ENCODE measurements at regions not wholly inside any gene's neighbourhood (a gene's known extent, or its start where the extent isn't known, plus 50 kb on each side); places are given as distances from the start of the nearest gene placed in this dataset.
"Not testable (repeated sequence)": the region's sequence is repeated elsewhere in the genome, so short reads cannot be mapped to it uniquely, and the experiment has no call there.

DNA sequence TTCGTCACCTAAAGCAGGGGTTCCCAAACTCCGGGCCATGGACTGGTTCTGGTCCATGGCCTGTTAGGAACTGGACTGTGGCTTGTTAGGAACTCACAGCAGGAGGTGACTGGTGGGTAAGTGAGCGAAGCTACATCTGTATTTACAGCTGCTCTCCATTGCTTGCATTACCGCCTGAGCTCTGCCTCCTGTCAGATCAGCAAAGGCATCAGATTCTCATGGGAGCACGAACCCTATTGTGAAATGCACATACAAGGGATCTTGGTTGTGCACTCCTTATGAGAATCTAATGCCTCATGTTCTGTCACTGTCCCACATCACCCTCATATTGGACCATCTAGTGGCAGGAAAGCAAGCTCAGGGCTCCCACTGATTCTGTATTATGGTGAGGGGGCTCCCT is 217.0 kb downstream of the ZFP36L2 start:
- no peak for DNase-seq

DNA sequence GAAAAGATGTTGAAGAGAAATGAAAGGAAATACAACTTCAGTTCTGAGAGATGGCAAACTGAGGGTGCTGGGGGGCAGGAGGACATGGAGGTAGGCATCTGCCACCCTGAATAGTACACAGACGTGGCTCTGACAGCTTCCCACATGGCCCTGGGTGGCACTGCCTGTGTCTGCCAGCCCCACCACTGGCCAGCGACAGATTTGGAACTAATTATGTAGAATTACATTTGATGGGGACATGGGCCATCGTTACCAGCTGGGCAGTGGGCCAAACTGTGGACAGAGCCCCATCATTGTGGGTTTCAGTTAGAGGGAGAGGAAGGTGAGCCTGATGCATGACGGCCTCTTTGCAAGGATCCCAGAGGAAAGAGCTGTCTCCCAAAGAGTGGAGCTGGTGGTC is 216.0 kb upstream of the HAAO start:
- no peak for DNase-seq

DNA sequence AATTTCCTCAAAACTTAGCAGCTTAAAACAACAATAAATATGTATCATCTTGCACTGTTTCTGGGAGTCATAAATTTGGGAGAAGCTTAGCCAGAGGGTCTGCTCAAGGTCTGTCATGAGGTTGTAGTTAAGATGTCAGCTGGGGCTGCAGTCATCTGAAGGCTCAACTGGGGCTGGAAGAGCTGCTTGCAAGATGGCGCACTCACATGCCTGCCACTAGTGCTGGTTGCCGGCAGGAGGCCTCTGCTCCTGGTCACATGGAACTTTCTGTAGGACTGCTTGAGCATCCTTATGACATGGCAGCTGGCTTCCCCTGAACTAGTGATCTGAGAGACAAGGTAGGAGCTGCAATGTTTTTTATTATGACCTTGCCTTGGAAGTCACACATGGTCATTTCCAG is 215.5 kb upstream of the HAAO start:
- DNase-seq, result no peak

DNA sequence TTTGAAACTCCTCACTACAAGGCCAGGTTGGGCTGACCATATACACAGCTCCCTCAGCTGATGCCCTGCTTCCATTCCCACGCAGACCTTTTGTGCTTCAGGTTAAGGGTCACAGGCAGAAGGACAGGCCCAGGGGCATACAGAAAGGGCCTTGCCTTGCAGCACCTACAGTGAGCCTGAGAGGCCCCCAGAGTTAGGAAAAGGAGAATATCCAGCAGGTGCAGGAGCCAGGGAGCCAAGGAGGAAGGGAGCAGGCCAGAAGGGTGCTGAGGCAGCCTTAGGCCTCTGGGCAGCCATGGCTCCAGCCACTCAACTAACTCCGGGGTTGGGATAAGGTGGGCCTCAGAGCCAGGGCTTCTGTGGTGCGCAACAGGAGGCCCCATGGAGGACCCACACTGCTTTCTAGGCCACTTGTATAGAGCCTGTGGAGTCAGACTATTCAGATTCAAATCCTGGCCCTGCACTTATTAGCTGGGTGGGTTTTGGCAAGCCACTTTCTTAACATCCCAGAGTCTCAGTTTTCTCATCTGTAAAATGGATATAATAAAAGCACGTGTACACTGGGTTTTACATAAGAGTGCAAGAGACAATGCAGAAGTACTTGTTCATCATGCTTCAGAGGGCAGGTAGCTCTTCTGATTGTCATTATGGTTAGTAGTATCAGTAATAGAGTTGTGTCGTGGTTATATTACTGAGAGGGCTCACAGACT is 214.6 kb upstream of the HAAO start:
- no peak for DNase-seq

DNA sequence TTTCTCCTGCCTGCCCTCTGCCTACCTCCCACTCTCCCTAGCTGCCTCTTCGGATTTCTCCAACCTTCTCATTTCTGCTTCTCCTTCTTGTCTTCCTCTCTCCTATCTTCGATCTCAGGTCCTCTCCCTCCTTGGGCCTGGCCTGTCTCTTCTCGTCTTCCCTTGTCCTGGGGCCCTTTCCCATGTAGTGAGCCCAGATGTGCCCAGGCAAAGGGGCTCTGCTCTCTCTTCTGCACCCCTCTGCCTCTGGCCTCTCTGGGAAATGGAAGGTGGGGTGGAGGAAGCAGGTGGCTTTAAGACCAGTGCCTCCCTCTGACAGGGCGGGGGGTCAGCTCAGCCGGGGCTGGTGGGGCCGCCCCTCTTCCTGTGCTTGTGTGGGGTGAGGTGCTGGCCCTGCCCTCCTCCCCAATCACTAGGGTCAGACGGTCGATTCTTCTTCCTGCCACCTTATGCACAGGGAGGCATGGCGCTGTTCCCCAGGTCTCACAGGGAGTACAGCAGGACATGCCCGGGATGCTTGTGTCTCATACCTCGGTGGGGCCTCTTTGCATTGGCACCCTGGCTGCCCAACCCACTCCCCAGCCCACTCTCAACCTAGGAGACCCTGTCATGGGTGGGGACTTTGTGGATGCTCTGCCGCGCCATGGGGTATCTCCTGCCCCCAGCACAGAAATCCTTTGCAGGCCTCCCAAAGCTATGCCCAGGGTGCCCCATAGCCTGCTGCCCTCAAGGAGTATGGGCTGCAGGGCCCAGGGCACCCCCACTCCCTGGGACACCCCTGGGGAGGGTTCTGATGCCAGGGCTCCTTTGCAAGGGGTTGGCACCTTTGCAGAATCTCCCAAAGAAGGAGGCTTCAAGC is 213.8 kb upstream of the HAAO start:
- DNase-seq, result no peak

DNA sequence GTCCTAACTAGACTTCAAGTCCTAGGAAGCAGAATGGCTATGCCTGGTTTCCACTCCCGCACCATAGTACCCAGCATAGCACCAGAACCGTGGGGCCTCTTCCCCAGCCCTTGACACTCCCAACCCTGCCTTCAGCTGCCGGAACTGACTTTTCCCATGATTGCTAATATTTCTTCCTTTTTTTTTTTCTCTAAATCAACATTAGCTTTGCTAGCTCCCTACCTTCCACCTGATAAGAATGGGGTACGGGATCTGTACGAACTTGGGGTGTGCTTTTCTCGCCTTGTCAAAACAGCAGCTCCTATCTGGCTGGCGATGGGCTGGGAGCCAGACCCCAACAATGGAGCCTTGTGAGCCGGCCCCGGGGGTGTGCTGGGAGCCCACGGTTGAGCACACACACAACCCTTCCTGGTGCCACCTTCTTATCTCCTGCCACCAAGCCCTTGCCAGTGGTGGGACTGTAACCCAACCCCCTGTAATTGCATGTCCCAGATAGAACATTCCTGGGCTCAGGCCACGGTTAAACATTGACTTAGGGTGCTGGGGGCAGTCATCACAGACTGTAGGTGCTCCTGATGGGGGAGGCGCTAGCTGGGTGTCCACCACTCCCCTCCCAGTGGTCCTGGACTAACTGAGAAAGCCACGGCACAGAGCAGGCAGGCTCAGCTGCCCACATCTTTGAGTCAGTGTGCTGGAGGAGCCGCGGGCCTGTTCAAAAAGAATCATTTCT is 213.0 kb upstream of the HAAO start:
- no peak for DNase-seq

DNA sequence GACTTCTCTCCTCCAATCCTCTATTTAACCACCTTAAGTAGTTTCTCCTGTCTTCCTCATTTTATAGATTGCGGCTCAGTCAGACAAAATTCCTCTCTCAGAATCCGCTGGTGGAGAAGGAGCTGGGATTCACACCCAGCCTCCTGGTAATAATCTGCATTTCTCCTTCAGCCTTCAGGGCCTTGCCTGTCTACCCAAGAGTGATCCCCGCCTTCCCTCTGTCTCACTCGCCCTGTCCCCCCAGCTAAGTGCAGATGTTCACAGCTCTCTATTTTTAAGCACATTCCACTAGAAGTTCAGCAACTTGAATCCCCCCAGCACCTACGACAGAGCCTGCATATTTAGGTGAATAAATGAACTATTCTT is 212.5 kb upstream of the HAAO start:
- no peak for DNase-seq

DNA sequence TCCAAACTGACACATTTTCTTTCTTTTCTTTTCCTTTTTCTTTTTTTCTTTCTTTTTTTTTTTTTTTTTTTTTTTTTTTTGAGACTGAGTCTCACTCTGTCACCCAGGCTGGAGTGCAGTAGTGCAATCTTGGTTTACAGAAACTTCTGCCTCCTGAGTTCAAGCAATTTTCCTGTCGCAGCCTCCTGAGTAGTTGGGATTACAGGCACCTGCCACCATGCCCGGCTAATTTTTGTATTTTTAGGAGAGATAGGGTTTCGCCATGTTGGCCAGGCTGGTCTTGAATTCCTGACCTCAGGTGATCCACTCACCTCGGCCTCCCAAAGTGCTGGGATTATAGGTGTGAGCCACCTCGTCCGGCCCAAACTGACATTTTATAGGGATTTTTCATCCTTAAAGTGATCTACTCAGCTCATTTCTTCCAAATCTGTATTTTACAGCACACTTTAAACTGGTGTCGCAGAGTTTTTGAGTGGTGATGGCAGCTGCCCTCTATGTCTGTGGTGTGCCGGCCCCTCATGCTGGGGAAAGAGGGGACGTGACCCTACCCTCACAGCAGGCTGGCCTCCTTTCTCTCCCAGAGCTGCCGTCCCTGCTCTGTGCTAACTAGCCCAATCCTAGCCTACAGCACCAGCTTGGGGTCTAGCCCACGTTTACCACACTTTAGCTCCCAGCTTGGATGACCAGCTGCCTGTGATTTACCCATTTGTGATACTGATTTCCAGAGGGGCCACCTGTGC is 211.9 kb upstream of the HAAO start:
- DNase-seq, result not testable (repeated sequence)

DNA sequence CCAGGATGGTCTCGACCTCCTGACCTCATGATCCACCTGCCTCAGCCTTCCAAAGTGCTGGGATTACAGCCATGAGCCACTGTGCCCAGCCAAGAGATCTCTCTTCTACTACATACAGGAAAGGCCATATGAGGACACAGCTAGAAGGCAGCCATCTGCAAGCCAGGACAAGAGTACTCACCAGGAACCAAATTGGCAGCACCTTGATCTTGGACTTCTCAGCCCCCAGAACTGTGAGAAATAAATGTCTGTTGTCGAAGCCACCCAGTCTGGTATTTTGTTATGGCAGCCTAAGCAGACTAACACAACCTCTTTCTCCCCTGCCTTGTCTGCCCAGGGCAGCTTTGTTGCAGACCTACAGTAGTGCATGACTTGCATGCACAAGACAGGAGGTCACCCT is 211.3 kb upstream of the HAAO start:
- DNase-seq, result no peak

DNA sequence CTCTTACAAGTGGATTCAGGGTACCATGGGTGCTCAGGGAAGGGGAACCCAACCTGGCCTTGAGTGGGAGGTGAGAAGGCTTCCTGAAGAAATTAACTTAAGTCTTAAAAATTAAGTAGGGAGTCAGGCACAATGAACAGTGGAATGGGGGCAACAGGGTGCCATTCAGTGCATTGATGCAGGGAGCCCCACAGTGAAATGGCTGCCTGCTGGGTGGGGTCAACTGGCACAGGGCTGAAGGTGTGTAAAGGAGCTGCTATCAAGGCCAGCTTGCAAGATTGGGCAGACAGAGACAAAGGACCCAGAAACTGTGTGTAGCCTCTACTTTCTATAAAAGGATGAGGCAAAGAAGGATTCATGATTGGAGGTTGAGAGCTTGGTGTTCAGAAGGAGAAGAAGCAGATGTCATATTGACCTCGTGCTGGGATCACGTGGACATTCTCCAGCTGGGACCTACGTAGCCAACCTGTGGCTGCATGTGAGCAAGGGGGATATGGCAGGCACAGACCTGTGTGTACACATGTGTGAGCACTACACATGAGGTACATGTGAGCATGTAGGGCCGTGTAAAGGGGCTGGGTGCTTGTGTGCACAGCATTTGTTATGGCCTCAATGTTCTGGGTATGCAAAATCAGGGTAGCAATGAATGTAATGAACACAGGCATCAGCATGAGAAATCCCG is 209.5 kb upstream of the HAAO start:
- DNase-seq, result no peak

DNA sequence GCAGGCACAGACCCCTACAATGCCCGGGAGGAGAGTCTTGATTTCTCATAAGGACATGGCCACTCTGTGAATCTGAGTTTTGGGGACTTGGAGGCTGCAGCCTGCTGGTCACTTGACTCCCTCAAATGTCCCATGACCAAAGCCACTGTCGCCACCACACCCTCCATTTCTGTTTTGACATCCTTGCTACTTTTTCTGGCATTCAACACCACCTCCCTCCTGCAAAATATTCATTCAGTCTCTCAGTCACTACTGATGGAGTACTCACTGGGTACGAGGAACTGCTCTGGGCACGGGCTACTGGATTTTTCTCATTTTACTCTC is 208.6 kb upstream of the HAAO start:
- DNase-seq, result no peak

DNA sequence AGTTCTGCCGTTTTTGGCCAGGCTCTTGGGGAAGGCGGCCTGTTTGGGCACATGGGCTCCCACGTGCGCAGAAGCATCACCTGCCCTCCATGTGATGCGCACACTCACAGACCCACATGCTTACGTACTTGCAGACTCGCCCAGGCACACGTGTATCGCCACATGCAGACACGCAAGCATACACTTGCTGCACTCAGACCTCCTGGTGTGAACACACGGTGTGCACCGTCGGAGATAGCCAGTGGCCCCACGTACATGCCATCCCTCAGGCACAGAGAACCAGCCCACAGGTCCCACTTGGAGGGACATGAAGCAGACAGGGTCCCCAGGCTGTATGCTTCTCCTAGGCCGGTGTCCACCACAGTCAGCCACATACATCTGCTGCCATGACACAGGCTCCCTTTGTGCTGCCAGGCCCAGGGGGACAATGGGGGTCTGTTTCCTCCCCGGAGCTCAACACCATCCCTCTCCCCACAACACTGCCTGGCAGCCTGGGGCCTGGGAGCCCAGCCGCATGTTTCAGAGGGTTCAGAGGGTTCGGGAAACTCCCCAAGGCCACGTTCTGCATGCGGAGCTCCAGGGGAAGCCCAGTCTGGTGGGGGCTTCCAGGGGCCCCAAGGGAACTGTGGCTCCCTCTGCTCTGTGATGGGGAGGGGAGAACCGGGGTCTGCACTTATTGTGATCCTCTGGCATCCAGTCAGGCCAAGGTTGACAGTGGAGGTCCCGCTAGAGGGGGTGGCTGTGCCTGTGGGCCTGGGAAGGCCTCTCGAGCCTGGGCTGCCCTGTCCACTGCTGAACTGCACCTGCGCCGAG is 208.1 kb upstream of the HAAO start:
- no peak for DNase-seq

DNA sequence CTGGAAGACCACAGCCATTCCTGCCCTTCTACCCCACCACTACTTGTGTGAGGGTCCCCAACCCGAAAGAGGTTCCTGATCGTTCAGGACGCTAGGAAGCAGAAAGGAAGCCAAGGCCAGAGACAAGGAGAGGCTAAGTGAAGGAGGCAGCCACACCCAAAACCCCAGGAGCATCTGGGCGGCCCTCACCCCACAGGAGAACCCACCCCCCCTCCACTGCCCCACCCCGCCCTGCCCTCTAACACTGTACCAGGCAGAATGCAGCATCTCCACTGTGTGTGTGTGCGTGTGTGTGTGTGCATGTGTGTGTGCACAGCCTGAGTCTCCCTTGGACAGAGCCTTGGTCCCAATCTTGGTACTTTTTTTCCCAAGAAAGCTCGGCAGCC is 207.5 kb upstream of the HAAO start:
- DNase-seq, result no peak

DNA sequence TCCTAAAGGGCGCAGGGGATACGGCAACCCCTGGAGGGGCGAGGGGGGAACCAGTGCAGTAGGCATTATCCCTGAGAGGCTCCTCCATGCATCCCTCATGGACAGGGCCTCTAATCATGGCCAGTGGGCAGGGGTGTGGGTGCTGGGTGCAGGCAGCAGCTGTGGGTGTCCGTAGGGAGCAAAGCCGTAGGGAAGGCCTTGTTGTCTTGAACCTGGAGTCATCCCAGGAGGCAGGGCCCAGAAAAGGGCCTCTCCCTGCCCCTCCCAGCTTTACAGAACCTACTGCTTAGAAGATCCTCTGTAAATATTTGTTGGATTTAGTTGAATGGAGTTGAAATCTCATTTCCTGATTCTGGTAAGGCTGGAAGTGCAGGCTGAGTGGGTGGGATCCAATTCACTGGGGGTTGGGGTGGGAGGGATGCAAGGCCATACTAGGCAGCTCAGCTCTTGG is 207.0 kb upstream of the HAAO start:
- no peak for DNase-seq

DNA sequence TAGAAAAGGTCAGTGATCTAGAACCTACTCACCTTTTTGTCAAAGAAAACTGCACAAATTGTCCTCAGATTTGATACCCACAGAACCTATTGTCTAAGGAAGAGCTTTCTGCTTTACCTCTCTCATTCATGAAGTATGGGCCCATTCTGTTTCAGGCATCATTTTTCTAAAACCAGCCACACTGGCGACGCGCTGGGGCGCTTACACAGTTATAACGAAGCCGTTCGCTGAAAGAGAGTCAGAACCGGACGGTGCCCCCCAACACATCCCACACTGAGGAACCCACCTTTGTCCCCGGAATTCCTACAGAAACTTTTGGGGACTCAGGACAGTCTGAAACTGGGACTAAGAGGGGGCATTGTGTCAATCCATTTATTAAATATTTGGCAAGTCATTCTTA is 206.3 kb upstream of the HAAO start:
- DNase-seq, result no peak

DNA sequence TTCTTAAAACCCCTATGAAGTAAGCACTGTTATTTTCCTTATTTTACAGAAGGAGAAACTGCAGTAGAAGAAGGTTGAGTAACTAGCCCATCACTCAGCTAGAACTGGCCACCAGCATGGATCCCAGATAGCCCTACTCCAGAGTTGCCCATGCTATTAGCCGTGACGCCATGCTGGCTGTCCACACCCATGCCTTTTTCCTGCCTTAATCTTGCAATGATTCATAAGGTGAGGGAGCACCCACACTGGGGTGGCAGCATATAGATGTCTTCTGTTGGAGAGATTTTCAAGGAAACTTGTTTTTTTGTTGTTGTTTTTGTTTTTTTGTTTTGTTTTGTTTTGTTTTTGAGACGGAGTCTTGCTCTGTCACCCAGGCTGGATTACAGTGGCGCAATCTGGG is 204.1 kb upstream of the HAAO start:
- no peak for DNase-seq

DNA sequence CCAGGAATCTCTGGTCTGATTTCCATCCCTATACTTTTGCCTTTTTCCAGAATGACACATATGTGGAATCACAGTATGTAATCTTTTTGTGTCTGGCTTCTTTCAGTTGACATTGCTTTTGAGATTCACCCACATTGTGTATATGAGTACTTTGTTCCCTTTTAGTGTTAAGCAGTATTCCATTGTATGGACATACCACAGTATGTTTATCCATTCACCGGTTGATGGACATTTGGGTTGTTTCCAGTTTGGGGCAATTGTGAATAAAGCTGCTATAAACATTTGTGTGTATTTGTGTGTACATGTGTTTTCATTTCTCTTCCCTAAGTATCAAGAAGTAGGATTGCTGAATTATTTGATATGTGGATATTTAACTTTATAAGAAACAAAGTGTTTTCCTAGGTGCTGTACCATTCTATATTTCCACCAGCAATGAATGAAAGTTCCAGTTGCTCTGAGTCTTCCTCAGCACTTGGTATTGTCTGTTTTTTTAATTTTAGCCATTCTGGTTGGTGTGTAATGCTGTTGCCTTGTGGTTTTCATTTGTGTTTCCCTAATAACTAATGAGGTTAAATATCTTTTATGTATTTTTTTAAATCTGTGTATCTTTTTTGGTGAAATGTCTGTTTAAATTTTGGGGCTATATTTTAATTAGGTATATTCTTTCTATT is 203.5 kb upstream of the HAAO start:
- DNase-seq, result no peak

DNA sequence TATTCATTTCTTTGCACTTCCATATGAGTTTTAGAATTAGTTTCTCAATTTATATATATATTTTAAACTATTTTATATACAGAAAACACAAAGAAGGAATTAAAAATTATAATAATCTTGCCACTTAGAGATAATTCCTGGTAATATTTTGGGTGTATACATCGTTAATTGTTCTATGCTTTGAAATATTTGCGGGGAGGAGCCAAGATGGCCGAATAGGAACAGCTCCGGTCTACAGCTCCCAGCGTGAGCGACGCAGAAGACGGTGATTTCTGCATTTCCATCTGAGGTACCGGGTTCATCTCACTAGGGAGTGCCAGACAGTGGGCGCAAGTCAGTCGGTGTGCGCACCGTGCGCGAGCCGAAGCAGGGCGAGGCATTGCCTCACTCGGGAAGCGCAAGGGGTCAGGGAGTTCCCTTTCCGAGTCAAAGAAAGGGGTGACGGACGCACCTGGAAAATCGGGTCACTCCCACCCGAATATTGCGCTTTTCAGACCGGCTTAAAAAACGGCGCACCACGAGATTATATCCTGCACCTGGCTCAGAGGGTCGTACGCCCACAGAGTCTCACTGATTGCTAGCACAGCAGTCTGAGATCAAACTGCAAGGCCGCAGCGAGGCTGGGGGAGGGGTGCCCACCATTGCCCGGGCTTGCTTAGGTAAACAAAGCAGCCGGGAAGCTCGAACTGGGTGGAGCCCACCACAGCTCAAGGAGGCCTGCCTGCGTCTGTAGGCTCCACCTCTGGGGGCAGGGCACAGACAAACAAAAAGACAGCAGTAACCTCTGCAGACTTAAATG is 197.1 kb upstream of the HAAO start:
- not testable (repeated sequence) for DNase-seq

DNA sequence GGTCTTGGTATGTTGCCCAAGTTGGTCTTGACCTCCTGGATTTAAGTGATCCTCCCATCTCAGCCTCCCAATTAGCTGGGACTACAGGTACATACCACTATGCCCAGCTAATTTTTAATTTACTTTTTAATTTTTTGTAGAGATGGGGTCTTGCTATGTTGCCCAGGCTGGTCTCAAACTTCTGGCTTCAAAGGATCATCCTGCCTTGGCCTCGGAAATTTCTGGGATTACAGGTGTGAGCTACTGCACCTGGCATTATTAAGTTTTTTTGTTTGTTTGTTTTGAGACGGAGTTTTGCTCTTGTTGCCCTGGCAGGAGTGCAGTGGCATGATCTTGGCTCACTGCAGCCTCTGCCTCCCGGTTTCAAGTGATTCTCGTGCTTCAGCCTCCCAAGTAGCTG is 195.7 kb upstream of the HAAO start:
- DNase-seq, result not testable (repeated sequence)
